GM12891 (cell line): ENCODE measurements at regions not wholly inside any gene's neighbourhood (a gene's known extent, or its start where the extent isn't known, plus 50 kb on each side); places are given as distances from the start of the nearest gene placed in this dataset.

ENCODE experiments used
- POLR2A ChIP-seq: IDR thresholded peaks from 2 replicates; pipeline ENCODE4 v1.6.1; 2011; ENCODE audit warnings: low read depth, low read length, control low read depth
- POLR2AphosphoS5 ChIP-seq: IDR thresholded peaks from 2 replicates; pipeline ENCODE4 v1.6.1; 2011; ENCODE audit warnings: low read depth, low read length, control low read depth
- SPI1 ChIP-seq: IDR thresholded peaks from 2 replicates; pipeline ENCODE4 v1.6.1; 2011; ENCODE audit warnings: low read depth, low read length, control low read depth

- TF ChIP-seq POLR2A (no peak), SPI1 (no peak), POLR2AphosphoS5 (no peak)
These were observed 485.4 kb downstream of the KLF5 start for GRCh38 chr13:73544175-73544574.
